HG02571 (cell line): ENCODE measurements at regions not wholly inside any gene's neighbourhood (a gene's known extent, or its start where the extent isn't known, plus 50 kb on each side); places are given as distances from the start of the nearest gene placed in this dataset.
A peak's percentile ranks its signal among the peaks of the same experiment; 100 is the strongest.
"Not testable (repeated sequence)": the region's sequence is repeated elsewhere in the genome, so short reads cannot be mapped to it uniquely, and the experiment has no call there.

Source experiments
- ATAC-seq: cut with Tn5 transposase; IDR thresholded peaks from one replicate; pipeline ENCODE4 v1.9.1; 2021; ENCODE audit warnings: mild to moderate bottlenecking, moderate library complexity; ENCODE audit not compliant: unreplicated experiment

GRCh38 chr4:100907465-100908454, 389.9 kb upstream of the EMCN start:
- no peak for ATAC-seq

GRCh38 chr4:100906973-100907372, 389.2 kb upstream of the EMCN start:
- ATAC-seq, result no peak

DNA sequence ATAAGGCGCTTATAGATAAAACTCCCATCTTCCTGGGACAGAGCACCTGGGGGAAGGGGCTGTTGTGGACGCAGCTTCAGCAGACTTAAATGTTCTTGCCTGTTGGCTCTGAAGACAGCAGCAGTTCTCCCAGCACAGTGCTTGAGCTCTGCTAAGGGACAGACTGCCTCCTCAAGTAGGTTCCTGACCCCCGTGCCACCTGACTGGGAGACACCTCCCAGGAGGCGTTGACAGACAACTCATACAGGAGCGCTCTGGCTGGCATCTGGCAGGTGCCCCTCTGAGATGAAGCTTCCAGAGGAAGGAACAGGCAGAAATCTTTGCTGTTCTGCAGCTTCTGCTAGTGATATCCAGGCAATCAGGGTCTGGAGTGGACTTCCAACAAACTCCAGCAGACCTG, 383.1 kb upstream of the EMCN start:
- not testable (repeated sequence) for ATAC-seq

DNA sequence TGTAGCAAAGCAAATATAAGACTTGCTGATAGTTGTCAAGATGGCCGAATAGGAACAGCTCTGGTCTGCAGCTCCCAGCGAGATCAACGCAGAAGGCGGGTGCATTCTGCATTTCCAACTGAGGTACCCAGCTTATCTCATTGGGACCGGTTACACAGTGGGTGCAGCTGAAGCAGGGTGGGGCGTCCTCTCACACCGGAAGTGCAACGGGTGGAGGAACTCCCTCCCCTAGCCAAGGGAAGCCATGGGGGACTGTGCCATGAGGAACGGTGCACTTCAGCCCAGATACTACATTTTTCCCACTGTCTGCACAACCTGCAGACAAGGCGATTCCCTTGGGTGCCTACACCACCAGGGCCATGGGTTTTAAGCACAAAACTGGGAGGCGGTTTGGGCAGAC, 382.3 kb upstream of the EMCN start:
- ATAC-seq, result no peak

DNA sequence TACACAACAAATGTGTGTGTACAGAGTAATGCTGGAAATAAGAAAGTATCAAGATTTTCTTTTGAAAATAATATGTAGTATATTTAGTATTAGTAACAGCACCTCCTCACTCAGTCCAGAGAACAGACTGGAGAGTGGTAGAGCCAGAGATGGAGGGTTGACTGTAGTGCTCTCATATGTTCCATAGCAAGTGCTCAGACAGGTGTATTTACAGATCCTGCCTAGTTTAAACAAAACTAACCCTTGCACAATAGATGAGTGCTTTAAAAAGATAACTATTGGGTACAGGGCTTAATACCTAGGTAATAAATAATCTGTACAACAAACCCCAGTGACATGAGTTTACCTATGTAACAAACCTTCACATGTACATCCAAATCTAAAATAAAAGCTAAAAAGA, 381.0 kb upstream of the EMCN start:
- ATAC-seq, result no peak

GRCh38 chr4:100895556-100896197, 377.9 kb upstream of the EMCN start:
- peak; percentile 86 for ATAC-seq

DNA sequence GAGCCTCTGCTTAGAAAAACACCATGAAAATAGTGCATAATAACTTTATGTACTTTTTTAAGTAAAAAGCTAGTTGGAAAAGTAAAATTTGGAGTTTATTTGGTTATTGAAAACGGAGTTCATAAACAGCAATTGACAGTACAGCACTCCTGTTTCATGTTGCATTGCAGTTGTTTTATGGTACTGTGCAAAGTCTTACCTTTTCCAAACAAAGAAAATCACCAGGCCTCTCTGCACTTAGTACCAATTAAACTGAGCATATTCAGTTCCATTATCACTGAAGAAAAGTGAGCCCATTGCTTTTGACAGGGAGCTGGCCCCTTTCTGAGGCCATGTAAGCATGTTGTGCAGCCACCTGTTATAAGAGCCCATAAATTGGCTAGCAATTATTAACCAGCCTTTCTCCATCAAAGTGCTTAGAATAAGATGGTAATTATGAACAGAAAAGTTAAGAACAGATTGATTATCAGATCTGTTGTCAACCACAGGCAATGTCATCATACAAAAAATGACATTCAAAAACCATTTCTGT, 376.6 kb upstream of the EMCN start:
- ATAC-seq, result no peak

- ATAC-seq, result no peak
These were observed 374.0 kb upstream of the EMCN start for GRCh38 chr4:100891808-100892207.

DNA sequence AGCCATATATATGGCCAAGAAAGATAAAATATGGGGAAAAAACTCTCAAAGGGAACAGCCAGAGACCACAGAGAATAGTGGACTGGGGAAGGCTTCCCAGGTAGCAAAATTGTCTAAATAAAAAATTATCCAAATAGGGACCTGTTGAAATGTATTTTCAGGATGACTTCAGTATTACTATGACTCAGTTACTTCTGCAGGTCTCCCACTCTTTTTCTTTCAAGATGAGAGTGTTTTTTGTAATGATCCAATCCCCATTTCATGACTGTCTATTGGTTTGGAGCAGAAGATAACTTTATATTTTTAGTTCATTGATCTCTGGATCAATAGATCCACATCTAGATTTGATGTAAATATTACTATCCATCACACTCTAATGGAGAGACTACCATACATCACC, 372.1 kb upstream of the EMCN start:
- no peak for ATAC-seq

- peak; percentile 77 for ATAC-seq
These were observed 371.6 kb upstream of the EMCN start for GRCh38 chr4:100889401-100889800.

- ATAC-seq, result no peak
These were observed 364.8 kb upstream of the EMCN start for GRCh38 chr4:100882661-100883060.

DNA sequence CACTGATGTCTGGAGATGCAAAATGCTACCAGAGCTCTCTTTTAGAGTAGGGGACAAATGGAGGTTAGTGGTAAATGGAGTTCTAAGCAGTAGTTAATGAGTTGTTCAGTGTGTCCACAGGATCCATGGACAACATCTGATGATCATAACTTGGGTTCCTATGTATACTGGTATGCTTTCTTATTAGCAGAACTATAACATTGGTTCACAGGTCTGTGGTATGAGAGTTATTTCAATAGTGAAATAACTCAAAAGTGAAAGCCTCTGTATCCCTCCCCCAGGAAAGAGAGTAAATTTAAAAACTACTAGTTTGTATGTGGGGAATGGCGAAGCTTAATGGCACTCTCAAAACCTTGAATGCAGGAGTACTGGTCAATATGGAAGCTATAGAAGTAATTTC, 363.5 kb upstream of the EMCN start:
- no peak for ATAC-seq

DNA sequence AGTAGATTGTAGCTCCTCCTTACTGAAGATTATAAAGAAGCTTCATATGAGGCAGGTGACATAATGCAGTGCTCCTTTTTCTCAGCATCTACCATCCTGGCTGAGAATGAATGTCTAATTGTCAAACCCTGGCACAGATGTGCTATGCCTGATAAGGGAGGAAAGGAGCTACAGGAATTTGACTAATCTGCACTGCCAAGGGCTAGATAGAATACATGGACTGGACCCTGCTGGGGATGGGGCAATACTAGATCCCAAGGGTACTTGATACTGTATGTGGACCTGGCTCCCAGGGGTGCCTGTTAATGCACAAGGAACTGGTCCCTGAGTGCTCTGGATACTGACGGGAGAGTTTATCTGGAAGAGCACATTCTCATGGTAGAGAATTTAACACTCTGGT, 362.2 kb upstream of the EMCN start:
- ATAC-seq, result no peak

GRCh38 chr4:100879471-100879870, 361.6 kb upstream of the EMCN start:
- no peak for ATAC-seq

DNA sequence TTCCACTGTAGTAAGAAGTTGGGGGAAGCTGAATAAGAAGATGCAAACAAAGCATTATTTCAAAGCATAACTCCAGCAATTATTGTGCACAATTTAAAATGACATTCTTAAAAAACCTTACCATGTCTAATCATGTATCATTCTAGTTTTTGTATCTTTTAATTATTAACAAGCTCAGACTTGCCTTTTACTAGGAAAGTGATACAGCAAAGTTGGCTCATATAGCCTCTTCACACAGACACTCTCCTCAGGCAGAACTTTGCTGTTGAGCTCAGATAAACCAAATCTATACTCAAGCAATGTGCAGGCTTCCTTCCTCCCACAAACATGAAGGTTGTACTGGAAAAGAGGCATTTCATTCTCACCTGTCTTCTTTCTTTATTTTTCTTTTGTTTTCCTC, 358.7 kb upstream of the EMCN start:
- no peak for ATAC-seq

DNA sequence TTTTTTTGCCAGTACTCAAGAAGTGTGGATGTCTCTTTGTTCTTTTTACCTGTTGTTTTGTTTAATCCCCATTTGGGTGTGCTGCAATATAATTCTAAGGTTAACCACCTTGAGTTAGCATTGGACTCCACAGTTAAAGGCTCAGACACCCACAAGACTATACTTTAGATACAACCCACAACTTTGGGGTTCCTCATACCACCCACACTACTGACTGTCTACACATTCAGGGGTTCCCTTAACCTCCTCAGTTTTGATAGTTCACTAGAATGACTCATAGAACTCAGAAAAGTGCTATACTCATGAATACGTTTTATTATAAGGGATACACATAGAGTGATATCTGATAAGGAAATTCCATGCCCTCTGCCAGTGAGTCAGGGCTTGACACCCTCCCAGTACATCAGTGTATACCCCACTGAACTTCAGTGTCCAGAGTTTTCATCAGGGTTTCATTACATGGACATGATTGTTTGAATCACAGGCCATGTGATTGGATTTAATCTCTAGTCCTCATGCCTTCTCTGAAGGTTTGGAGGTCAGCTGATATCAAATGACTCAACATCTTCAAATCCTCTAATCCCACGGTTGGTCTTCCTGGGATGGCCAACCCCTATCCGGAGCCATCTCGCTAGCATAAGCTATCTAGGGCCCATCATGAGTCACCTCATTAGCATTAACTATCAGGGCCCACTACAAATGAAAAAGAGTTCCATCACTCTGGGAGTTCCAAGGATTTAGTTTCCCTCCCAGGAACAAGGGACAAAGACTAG, 357.7 kb upstream of the EMCN start:
- no peak for ATAC-seq

- no peak for ATAC-seq
These were observed 355.0 kb upstream of the EMCN start for GRCh38 chr4:100872811-100873210.

DNA sequence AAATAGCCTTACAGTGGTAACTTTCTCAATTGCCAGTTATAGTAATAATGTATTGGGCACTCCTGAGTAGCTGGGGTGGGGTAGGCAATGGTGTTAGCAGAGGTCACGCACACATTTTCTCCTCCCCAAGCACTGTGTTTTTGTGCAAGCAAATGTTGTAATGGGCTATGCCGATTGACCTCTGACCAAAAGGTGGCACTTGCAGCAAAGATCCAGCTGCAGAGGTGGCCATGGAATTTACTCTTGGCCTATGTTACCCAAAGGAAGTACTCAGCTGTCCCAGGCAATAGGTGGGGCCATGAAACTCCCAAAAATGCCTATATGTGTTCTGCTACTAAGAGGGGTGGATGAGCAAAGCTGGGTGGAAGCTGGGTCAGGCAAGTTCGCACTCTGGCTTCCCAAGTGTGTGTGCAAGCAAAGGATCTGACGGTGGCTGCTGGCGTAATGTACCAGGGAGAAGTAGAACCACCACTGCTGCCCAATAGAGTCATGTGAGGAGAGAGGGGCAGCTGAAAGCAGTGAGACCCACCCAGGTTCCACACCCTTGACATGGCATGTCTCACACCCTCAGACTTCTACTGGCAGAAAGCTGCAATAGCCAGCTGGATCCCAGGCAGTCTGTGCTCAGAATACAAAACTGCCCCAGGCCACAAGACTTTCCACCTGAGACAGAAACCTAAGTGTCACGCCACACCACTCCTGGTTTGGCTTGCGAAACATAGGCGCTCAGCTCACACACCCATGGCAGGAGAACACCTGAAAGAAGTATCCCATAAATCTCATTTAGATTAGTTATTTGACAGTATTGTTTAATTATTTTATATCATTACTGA, 353.3 kb upstream of the EMCN start:
- no peak for ATAC-seq

- no peak for ATAC-seq
These were observed 351.5 kb upstream of the EMCN start for GRCh38 chr4:100869276-100869675.

GRCh38 chr4:100868281-100868680, 350.5 kb upstream of the EMCN start:
- not testable (repeated sequence) for ATAC-seq
